GM12865 (cell line): ENCODE measurements at regions not wholly inside any gene's neighbourhood (a gene's known extent, or its start where the extent isn't known, plus 50 kb on each side); places are given as distances from the start of the nearest gene placed in this dataset.

Source experiments
- DNase-seq: peaks from one replicate; pipeline ENCODE4 v3.0.0; 2010; ENCODE audit warnings: low read depth
- H3K4me3 ChIP-seq: 2 replicates; pipeline ENCODE4 v1.5.1; 2011; ENCODE audit warnings: mild to moderate bottlenecking, low read depth, low read length, control low read depth
- CTCF ChIP-seq: IDR thresholded peaks from 2 replicates; pipeline ENCODE4 v1.5.1; 2011; ENCODE audit warnings: low read length, control low read depth, low read depth, inconsistent platforms; ENCODE audit not compliant: insufficient read depth; ENCODE audit errors: missing control alignments

GRCh38 chr6:138607478-138608433, 108.5 kb upstream of the NHSL1 start:
- H3K4me3 ChIP-seq, result no peak overlapping the region
- no peak for TF ChIP-seq CTCF
- DNase-seq, result no peak

GRCh38 chr6:138608896-138609295, 109.6 kb upstream of the NHSL1 start:
- H3K4me3 ChIP-seq, result no peak overlapping the region
- TF ChIP-seq CTCF, result no peak
- no peak for DNase-seq

GRCh38 chr6:138609801-138610430, 110.6 kb upstream of the NHSL1 start:
- TF ChIP-seq CTCF, result no peak
- DNase-seq, result no peak
- H3K4me3 ChIP-seq, result no peak overlapping the region

GRCh38 chr6:138610816-138611215, 111.5 kb upstream of the NHSL1 start:
- H3K4me3 ChIP-seq, result no peak overlapping the region
- no peak for TF ChIP-seq CTCF
- DNase-seq, result no peak

- H3K4me3 ChIP-seq, result no peak overlapping the region
- TF ChIP-seq CTCF, result no peak
- no peak for DNase-seq
Measured at GRCh38 chr6:138614151-138614550, 114.9 kb upstream of the NHSL1 start.

- TF ChIP-seq CTCF, result no peak
- no peak for DNase-seq
- no peak overlapping the region for H3K4me3 ChIP-seq
Measured at GRCh38 chr6:138618168-138618567, 118.9 kb upstream of the NHSL1 start.
